Coronary artery (tissue), 2 donors: ENCODE measurements at regions not wholly inside any gene's neighbourhood (a gene's known extent, or its start where the extent isn't known, plus 50 kb on each side); places are given as distances from the start of the nearest gene placed in this dataset.

Experiments used
- DNase-seq: peaks from one replicate; pipeline ENCODE4 v3.0.0-alpha.2; 2017; ENCODE audit warnings: low spot score
- H3K27ac ChIP-seq, 2 donors: fragments of 200-600 bp; sonication (generic); one replicate each; pipeline ENCODE4 v1.5.1; 2016 to 2019
- H3K4me3 ChIP-seq: fragments of 200-600 bp; sonication (generic); 2 replicates; pipeline ENCODE4 v1.5.1; 2016; ENCODE audit warnings: mild to moderate bottlenecking, moderate library complexity
- TF ChIP-seq, protein P1 (sequence below): fragments of 200-600 bp; sonication (generic); IDR thresholded peaks from one replicate; pipeline ENCODE4 v1.5.1; 2019; ENCODE audit warnings: antibody characterized with exemption

DNA sequence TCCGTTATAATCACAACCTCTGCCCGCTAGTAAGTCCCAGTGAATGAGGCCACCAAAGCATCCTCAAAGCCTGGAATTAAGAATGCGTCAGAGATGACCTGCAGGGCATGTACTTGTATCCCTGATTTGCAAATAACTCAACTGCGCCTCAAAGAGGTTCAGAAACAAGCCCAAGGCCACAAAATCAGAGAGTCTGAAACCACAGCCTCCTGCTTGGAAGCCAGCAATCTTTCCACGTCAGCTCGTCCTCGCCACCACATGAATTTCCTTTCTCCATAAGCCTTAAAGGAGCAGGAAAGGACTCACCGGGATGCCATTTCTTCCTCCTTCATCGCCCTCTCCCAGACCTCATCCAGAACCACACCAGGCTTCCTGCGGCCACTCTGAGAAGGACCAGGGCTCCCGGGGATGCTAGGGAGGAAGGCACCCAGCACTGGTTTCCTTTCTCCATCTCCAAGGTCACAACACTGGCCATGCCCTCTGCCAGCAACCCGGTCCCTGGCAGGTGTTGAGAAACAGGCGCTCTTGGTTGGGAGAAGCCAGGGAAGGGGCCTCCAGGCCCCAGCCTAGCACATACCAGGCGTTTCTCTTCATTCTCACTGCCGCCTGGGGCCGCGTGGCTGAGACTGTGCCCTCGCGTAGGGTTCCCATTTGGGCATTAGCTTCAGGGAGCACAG is 191.2 kb upstream of the DIO3 start:
- peak; percentile 60 for DNase-seq
- H3K4me3 ChIP-seq, result no peak overlapping the region
- TF ChIP-seq, protein P1, sequence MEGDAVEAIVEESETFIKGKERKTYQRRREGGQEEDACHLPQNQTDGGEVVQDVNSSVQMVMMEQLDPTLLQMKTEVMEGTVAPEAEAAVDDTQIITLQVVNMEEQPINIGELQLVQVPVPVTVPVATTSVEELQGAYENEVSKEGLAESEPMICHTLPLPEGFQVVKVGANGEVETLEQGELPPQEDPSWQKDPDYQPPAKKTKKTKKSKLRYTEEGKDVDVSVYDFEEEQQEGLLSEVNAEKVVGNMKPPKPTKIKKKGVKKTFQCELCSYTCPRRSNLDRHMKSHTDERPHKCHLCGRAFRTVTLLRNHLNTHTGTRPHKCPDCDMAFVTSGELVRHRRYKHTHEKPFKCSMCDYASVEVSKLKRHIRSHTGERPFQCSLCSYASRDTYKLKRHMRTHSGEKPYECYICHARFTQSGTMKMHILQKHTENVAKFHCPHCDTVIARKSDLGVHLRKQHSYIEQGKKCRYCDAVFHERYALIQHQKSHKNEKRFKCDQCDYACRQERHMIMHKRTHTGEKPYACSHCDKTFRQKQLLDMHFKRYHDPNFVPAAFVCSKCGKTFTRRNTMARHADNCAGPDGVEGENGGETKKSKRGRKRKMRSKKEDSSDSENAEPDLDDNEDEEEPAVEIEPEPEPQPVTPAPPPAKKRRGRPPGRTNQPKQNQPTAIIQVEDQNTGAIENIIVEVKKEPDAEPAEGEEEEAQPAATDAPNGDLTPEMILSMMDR, result no peak
- no peak overlapping the region for H3K27ac ChIP-seq

DNA sequence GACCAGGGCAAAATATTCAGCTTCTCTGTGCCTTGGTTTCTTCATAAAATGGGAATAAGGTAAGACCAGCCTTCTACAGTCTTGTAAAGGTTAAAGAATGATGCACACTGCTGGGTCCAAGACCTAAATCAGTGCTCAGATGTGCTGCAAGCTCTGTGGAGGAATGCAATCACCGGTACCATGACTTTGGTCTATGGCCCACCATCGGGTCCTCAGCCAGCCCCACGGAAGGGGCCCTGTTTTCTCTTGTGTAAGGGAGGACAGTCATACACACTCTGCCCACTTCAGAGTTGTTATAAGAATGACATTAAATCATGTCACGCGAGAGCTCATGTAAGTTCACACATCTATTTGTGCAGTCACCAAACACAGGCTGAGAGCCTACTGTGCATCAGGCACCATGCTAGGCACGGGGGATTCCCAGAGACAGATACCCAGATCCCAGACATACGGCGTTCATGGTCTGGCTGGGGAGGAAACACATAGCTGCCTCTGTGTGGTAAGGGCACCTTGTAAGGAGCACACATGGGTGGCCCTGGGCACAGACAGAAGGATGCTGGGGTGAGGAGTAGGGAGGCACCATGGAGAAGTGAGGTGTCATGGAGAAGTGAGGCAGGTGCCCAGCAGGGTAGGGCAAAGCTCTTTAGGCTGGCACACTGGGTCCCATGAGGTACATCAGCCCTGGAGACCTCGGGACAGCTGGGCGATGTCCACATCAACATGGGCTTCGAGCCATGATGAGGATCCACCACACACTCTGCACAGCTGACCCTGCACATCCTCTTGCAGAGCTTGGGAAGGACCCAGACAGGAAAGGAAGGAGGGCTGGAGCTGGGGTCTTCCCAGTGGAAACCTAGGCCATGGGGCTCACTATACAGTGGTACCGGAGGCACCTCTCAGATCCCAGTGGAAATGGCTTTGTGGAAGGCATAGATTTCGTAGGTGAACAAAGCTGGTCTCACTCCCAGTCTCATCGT is 190.4 kb upstream of the DIO3 start:
- Histone ChIP-seq H3K4me3 (no peak overlapping the region), H3K27ac (no peak overlapping the region)
- DNase-seq, result peak; percentile 47
- TF ChIP-seq, protein P1, result no peak

DNA sequence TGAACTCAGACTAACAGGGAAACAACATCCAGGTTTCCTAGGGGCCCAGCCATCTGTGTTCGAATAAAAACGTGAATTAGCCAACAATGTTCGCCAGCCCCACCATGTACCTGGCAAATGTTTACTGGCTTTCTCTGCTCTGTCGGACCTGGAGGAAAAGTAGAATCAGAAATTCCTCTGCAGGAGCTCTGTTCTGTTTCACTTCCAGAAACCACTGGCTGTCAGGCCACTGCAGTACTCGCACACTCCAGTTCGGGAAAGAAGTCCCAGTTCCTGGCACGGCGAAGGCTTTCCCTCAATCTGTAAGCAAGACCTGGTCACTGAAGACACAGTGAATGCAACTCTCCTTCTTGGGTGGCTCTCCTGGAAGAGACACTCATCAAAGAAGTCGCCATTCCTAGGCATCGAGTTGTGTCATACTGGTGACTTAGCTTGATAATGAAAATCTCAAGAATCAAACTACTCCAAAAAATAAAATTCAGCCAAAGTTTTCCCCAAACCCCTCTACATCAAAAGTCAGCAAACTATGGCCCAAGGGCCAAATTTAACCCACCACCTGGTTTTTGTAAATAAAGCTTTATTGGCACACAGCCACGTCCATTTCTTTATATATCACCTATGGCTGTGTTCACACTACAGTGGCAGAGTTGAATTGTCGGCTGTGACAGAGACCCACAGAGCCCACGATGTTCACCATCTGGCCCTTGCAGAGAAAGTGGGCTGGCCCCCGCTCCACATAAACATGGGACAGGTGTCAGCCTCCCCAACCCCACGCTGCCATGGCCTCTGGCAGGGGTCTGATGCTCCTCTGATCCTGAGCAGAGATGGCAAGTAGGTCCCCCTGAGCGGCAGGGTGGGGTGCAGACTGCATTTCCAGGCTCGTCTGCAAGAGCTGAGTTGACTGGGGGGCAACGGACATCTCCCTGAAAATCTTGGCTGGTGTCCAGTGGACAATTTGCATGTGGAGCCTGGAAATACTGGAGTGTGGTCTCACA is 189.2 kb upstream of the DIO3 start:
- no peak overlapping the region for H3K4me3 ChIP-seq
- H3K27ac ChIP-seq, result no peak overlapping the region
- DNase-seq, result peak; percentile 47
- TF ChIP-seq, protein P1, result no peak

DNA sequence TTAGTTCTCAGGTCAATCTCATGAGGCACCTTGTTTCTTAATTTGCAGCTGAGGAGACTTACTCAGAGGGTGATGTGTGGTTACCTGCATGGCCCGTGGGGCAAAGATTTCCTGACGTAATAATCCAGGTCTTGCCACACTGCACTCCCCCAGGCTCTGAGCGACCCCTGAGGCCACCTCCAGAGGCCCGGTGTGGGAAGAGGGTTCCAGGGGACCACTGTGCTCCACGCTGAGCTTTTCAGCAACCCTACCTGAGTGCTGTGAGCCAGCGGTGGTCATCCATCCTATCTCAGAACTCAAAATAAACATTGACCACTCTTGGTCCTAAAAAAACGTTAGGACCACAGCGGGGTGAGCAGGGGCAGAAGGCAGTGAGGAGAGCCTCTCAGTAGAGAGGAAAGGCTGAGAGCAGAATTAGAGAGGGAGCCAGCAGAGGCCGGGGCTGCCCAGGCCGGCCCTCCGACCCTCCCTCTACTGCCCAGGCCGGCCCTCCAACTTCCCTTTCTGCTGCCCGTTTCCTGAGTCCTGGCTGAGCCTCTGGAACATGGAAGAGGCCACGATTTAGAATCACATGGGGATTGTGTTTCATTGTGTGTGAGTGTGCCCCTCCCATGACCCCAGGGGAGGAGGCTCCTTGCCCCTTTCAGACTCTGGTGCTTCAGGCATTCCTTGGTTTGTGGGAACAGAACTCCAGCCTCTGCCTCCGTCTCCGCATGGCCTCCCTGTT is 188.2 kb upstream of the DIO3 start:
- no peak overlapping the region for H3K4me3 ChIP-seq
- TF ChIP-seq, protein P1, result no peak
- no peak overlapping the region for H3K27ac ChIP-seq
- peak; percentile 62 for DNase-seq

DNA sequence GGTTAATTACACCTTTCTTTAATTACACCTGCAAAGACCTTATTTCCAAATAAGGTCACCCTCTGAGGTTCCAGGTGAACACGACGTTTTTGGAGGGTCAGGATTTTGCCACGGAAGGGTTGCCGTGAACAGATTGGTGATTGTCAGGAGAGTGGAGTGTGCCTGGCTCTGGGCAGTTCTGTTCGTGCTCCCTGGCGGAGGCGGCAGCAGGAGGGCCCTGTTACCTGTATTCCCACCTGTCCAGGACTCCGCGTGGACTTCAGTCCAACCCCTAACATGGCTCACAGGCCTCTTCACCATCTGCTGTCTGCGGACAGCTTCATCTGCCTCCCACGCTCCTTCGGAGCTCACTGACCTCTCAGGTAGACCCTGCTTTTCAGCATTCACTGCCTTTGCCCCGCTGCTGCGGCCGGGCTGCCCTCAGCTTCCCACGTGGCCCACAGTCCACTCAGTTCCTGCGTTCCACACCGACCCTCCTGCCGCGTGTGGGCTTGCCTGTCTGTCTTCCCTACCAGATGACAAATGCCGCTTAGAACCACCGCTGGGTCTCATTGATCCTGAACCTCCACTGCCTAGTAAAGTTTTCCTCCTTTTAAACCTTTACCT is 187.5 kb upstream of the DIO3 start:
- H3K4me3 ChIP-seq, result no peak overlapping the region
- TF ChIP-seq, protein P1, result no peak
- DNase-seq, result peak; percentile 46
- H3K27ac ChIP-seq, result no peak overlapping the region
